GM18498 (cell line): ENCODE measurements at regions not wholly inside any gene's neighbourhood (a gene's known extent, or its start where the extent isn't known, plus 50 kb on each side); places are given as distances from the start of the nearest gene placed in this dataset.

ENCODE experiments used
- ATAC-seq: cut with Tn5 transposase; IDR thresholded peaks from one replicate; pipeline ENCODE4 v1.9.1; 2021; ENCODE audit warnings: mild to moderate bottlenecking, moderate library complexity; ENCODE audit not compliant: unreplicated experiment

GRCh38 chr21:41596241-41596925 lies 88.4 kb upstream of the TMPRSS2 start:
- ATAC-seq: no peak

GRCh38 chr21:41594268-41594667 lies 86.3 kb upstream of the TMPRSS2 start:
- ATAC-seq: no peak

GRCh38 chr21:41593760-41594138 lies 85.8 kb upstream of the TMPRSS2 start:
- ATAC-seq: no peak

GRCh38 chr21:41593051-41593759 lies 85.2 kb upstream of the TMPRSS2 start:
- no peak for ATAC-seq

- no peak for ATAC-seq
Measured at GRCh38 chr21:41589620-41590175, 81.7 kb upstream of the TMPRSS2 start.

- no peak for ATAC-seq
Measured at GRCh38 chr21:41589131-41589530, 81.2 kb upstream of the TMPRSS2 start.

- no peak for ATAC-seq
Measured at GRCh38 chr21:41585199-41585994, 77.4 kb upstream of the TMPRSS2 start.

GRCh38 chr21:41584603-41585176 lies 76.7 kb upstream of the TMPRSS2 start:
- ATAC-seq: no peak

GRCh38 chr21:41583274-41583790 lies 75.4 kb upstream of the TMPRSS2 start:
- ATAC-seq: no peak

GRCh38 chr21:41582866-41583265 lies 74.9 kb upstream of the TMPRSS2 start:
- ATAC-seq: no peak

GRCh38 chr21:41582298-41582840 lies 74.4 kb upstream of the TMPRSS2 start:
- ATAC-seq: no peak

GRCh38 chr21:41581592-41582228 lies 73.8 kb upstream of the TMPRSS2 start:
- ATAC-seq: no peak

- no peak for ATAC-seq
Measured at GRCh38 chr21:41580758-41581554, 73.0 kb upstream of the TMPRSS2 start.

GRCh38 chr21:41579692-41580091 lies 71.7 kb upstream of the TMPRSS2 start:
- no peak for ATAC-seq

- no peak for ATAC-seq
Measured at GRCh38 chr21:41578716-41579115, 70.8 kb upstream of the TMPRSS2 start.

- no peak for ATAC-seq
Measured at GRCh38 chr21:41578083-41578482, 70.1 kb upstream of the TMPRSS2 start.

GRCh38 chr21:41576013-41576615 lies 68.2 kb upstream of the TMPRSS2 start:
- no peak for ATAC-seq

GRCh38 chr21:41573902-41574690 lies 66.1 kb upstream of the TMPRSS2 start:
- no peak for ATAC-seq
